K562 (cell line): ENCODE measurements at regions not wholly inside any gene's neighbourhood (a gene's known extent, or its start where the extent isn't known, plus 50 kb on each side); places are given as distances from the start of the nearest gene placed in this dataset.

ENCODE experiments used
- ATAC-seq: fragments of 200-7000 bp; cut with Tn5 transposase; 3 replicates; pipeline ENCODE4 v1.9.1; 2020; ENCODE audit warnings: moderate library complexity
- BruUV-seq: library from RNA; stranded (reverse); fragments of 400-500 nt; replicated peaks from 2 replicates; lab custom pipeline; 2021; lab: Mats Ljungman, UMichigan
- CTCF ChIA-PET: fragments of 300-600 bp; formaldehyde crosslinking; extraction: SDS; loops from one replicate; lab custom pipeline; 2021; ENCODE audit warnings: low intra/inter-chr PET ratio; lab: Yijun Ruan, JAX
- POLR2A ChIA-PET: fragments of 300-600, 350-650 bp; sonication (Branson Sonifier 250); formaldehyde crosslinking; extraction: SDS; loops from one replicate; lab custom pipeline; 2021; ENCODE audit warnings: antibody characterized with exemption, inconsistent platforms; lab: Yijun Ruan, JAX
- DNase-seq, 4 experiments: peaks; one replicate each; pipeline versions ENCODE4 v3.0.0 to v3.0.0-alpha.2; 2011 to 2018; ENCODE audit warnings: low spot score in 3 of 4, mixed read lengths in 3 of 4; ENCODE audit errors: extremely low read depth in 1 of 4
- FAIRE-seq: peaks from 2 replicates; lab custom pipeline; 2011; peaks lifted over from hg19 to GRCh38; lab: Jason Lieb, UNC
- H2AFZ ChIP-seq: 2 replicates; pipeline ENCODE4 v1.6.0; 2011; ENCODE audit warnings: low read depth, low read length, control low read depth, inconsistent platforms
- H3K27ac ChIP-seq: fragments of 200-600 bp; 3 replicates; pipeline ENCODE4 v1.8.0; 2011; ENCODE audit warnings: low read depth, mild to moderate bottlenecking, control low read depth, inconsistent platforms, low read length, moderate library complexity, mixed read lengths; ENCODE audit errors: extremely low read depth
- H3K27me3 ChIP-seq, 2 experiments: fragments of 300-600 bp in 1 of 2; 2 replicates in 1 of 2; 3 replicates in 1 of 2; pipeline versions ENCODE4 v1.6.0 to v1.8.0; 2011; ENCODE audit warnings: inconsistent platforms in 2 of 2, low read length in 2 of 2, mild to moderate bottlenecking in 1 of 2, mixed read lengths in 1 of 2, moderate library complexity in 1 of 2; ENCODE audit not compliant: control insufficient read depth in 2 of 2, insufficient read depth in 2 of 2
- H3K36me3 ChIP-seq: fragments of 300-600 bp; 3 replicates; pipeline ENCODE4 v1.8.0; 2011; ENCODE audit warnings: mild to moderate bottlenecking, low read length, inconsistent platforms; ENCODE audit not compliant: control insufficient read depth, insufficient read depth
- H3K4me1 ChIP-seq, 2 experiments: fragments of 200-600 bp in 1 of 2; replicated peaks in 1 of 2; 2 replicates in 1 of 2; 3 replicates in 1 of 2; pipeline versions ENCODE4 v1.5.1 to v1.8.0; 2011; ENCODE audit warnings: inconsistent platforms in 2 of 2, low read length in 2 of 2, mild to moderate bottlenecking in 1 of 2, mixed read lengths in 1 of 2, moderate library complexity in 1 of 2; ENCODE audit not compliant: control insufficient read depth in 2 of 2, insufficient read depth in 2 of 2
- H3K4me2 ChIP-seq: 2 replicates; pipeline ENCODE4 v1.6.1; 2011; ENCODE audit warnings: low read length, control low read depth, inconsistent platforms, mixed read lengths; ENCODE audit not compliant: insufficient read depth
- H3K4me3 ChIP-seq: fragments of 200-600 bp; sonication (generic), shearing (Covaris generic); 2 replicates; pipeline ENCODE4 v1.5.1; 2016; ENCODE audit warnings: control low read depth, inconsistent platforms
- H3K79me2 ChIP-seq: fragments of 200-600 bp; 3 replicates; pipeline ENCODE4 v1.8.0; 2011; ENCODE audit warnings: low read length, inconsistent platforms; ENCODE audit not compliant: control insufficient read depth, insufficient read depth
- H3K9ac ChIP-seq, 2 experiments: 2 replicates each; pipeline versions ENCODE4 v1.6.0 to v1.6.1; 2011; ENCODE audit warnings: low read depth in 2 of 2, low read length in 2 of 2, control low read depth in 1 of 2, inconsistent platforms in 1 of 2, mild to moderate bottlenecking in 1 of 2, mixed read lengths in 1 of 2; ENCODE audit not compliant: insufficient read depth in 1 of 2
- H3K9me1 ChIP-seq: one replicate; pipeline ENCODE4 v1.6.0; 2011; ENCODE audit warnings: inconsistent platforms, mild to moderate bottlenecking, low read length, moderate library complexity; ENCODE audit not compliant: control insufficient read depth, insufficient read depth
- H3K9me3 ChIP-seq: replicated peaks from 2 replicates; pipeline ENCODE4 v1.5.1; 2011; ENCODE audit warnings: low read depth, low read length, inconsistent platforms; ENCODE audit not compliant: control insufficient read depth, insufficient read depth
- H4K20me1 ChIP-seq: replicated peaks from 2 replicates; pipeline ENCODE4 v1.6.1; 2011; ENCODE audit warnings: low read length, inconsistent platforms, mixed read lengths; ENCODE audit not compliant: control insufficient read depth, insufficient read depth
- BRCA1 ChIP-seq, 2 experiments: fragments of 450-650 bp in 1 of 2; sonication (generic) in 1 of 2; formaldehyde crosslinking in 1 of 2; IDR thresholded peaks; 2 replicates each; pipeline versions ENCODE4 v1.5.0 to v1.6.1; 2017 to 2020; ENCODE audit warnings: mild to moderate bottlenecking in 1 of 2, missing genetic modification reagents in 1 of 2
- CREB1 ChIP-seq, 2 experiments: sonication (generic) in 1 of 2; formaldehyde crosslinking in 1 of 2; IDR thresholded peaks; 2 replicates each; pipeline versions ENCODE4 v1.6.1 to v1.8.0; 2012 to 2022; ENCODE audit warnings: inconsistent platforms in 1 of 2, mild to moderate bottlenecking in 1 of 2, missing genetic modification reagents in 1 of 2, moderate library complexity in 1 of 2
- ESRRB ChIP-seq: fragments of 250-450 bp; sonication (Bioruptor Pico); IDR thresholded peaks from 2 replicates; pipeline ENCODE4 v1.5.0; 2020; ENCODE audit warnings: mild to moderate bottlenecking, moderate library complexity, borderline replicate concordance
- HDAC3 ChIP-seq: fragments of 450-650 bp; IDR thresholded peaks from 2 replicates; pipeline ENCODE4 v1.6.1; 2018; ENCODE audit warnings: borderline replicate concordance, mild to moderate bottlenecking, moderate library complexity; ENCODE audit not compliant: partially characterized antibody
- PCBP2 ChIP-seq: fragments of 200-400 bp; formaldehyde crosslinking; IDR thresholded peaks from 2 replicates; pipeline ENCODE4 v1.6.1; 2018; ENCODE audit warnings: low read length, low read depth, mild to moderate bottlenecking, moderate library complexity; ENCODE audit not compliant: poor library complexity, severe bottlenecking
- SUPT5H ChIP-seq: fragments of 450-650 bp; IDR thresholded peaks from 2 replicates; pipeline ENCODE4 v1.6.1; 2016
- TSC22D4 ChIP-seq: fragments of 450-650 bp; IDR thresholded peaks from 2 replicates; pipeline ENCODE4 v1.6.1; 2016; ENCODE audit warnings: missing genetic modification characterization, missing biosample characterization, control low read depth
- ZNF282 ChIP-seq: sonication (generic); formaldehyde crosslinking; IDR thresholded peaks from 2 replicates; pipeline ENCODE4 v1.8.1; 2023; ENCODE audit warnings: missing genetic modification reagents
- ZNF830 ChIP-seq: fragments of 250-450 bp; sonication (Bioruptor Pico); IDR thresholded peaks from 2 replicates; pipeline ENCODE4 v1.5.0; 2021; ENCODE audit warnings: mild to moderate bottlenecking
- WGBS: fragments of 100-300 bp; shearing (Covaris generic); methylation state at CpG from one replicate; pipeline ENCODE4 v1.1.6; 2016; ENCODE audit warnings: low coverage, mixed read lengths; ENCODE audit not compliant: insufficient coverage; ENCODE audit errors: missing lambda C conversion rate; 5-methylcytosine and 5-hydroxymethylcytosine counted together
- in situ Hi-C: fragments of 300-500 bp; cut with MboI; formaldehyde crosslinking; loops from 4 replicates; pipeline ENCODE4 v1.15.0; 2018; ENCODE audit warnings: inconsistent platforms, mixed read lengths
- intact Hi-C: fragments of 100-400 bp; cut with micrococcal nuclease; formaldehyde crosslinking; loops from 2 replicates; pipeline ENCODE4 v1.14.2; 2022

DNA sequence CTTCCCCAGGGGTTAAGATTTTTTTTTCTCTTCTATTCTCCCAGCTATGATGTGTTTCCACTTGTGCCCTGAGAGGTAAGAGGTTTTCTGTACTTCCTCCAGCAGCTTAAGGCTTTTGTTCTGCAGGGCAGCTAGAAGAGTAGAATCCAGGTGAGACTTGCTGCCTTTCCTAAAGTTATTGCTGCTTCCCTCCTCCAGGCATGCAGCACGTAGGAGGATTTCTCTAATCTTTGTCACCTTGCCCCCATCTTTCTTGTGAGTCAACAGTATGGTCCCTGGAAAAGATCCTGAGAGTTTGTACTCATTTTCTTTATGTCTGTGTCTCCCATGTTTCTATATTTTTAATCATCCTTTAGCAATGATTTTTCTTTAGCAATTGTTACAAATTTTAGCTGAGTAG lies 462.2 kb downstream of the SETBP1 start:
- in situ Hi-C loops (no loop called here), intact Hi-C loops (no loop called here)
- Histone ChIP-seq H3K9me1 (no peaks in the 10 kb centered on the region), H4K20me1 (no peaks in the 10 kb centered on the region), H3K4me2 (no peak overlapping the region), H3K4me3 (no peak overlapping the region), H3K79me2 (no peaks in the 10 kb centered on the region), H3K4me1 (no peaks in the 10 kb centered on the region), H3K36me3 (no peaks in the 10 kb centered on the region), H3K27ac (no peak overlapping the region), H2AFZ (no peak overlapping the region), H3K9ac (no peak overlapping the region), H3K27me3 (no peaks in the 10 kb centered on the region), H3K9me3 (no peaks in the 10 kb centered on the region)
- DNase-seq (no peak), FAIRE-seq (no peak), ATAC-seq (no peak)
- ChIA-PET POLR2A (no interaction called here), CTCF (no interaction called here)
- TF ChIP-seq TSC22D4 (tag) (no peak), CREB1 (IDR thresholded peaks at IDR 0.05) (no peak), CREB1 (CRISPR knock-in tag; IDR thresholded peaks at IDR 0.05) (no peak), PCBP2 (no peak), ESRRB (CRISPR knock-in tag) (no peak), SUPT5H (no peak), HDAC3 (no peak), ZNF282 (CRISPR knock-in tag) (no peak), BRCA1 (IDR thresholded peaks at IDR 0.05) (no peak), BRCA1 (CRISPR knock-in tag; IDR thresholded peaks at IDR 0.05) (no peak), ZNF830 (CRISPR knock-in tag) (no peak)
- no TSS peak for BruUV-seq
- 0% methylated on average over 1 of the region's 1 CpG for WGBS
